Neural progenitor cell (in vitro differentiated cells): ENCODE measurements at regions not wholly inside any gene's neighbourhood (a gene's known extent, or its start where the extent isn't known, plus 50 kb on each side); places are given as distances from the start of the nearest gene placed in this dataset.

Source experiments
- EZH2 ChIP-seq: fragments of 200-600 bp; sonication (generic); IDR thresholded peaks from 2 replicates; pipeline ENCODE4 v1.6.1; 2017; ENCODE audit warnings: antibody characterized with exemption, mild to moderate bottlenecking, moderate library complexity
- EZH2phosphoT487 ChIP-seq: fragments of 200-600 bp; sonication (generic); IDR thresholded peaks from 2 replicates; pipeline ENCODE4 v1.6.1; 2017; ENCODE audit warnings: antibody characterized with exemption
- TF ChIP-seq, protein P1 (sequence below): fragments of 200-600 bp; sonication (generic); IDR thresholded peaks from 2 replicates; pipeline ENCODE4 v1.5.1; 2017; ENCODE audit warnings: antibody characterized with exemption, mild to moderate bottlenecking

GRCh38 chr2:106322281-106322680 lies 128.2 kb upstream of the UXS1 start:
- TF ChIP-seq, protein P1, sequence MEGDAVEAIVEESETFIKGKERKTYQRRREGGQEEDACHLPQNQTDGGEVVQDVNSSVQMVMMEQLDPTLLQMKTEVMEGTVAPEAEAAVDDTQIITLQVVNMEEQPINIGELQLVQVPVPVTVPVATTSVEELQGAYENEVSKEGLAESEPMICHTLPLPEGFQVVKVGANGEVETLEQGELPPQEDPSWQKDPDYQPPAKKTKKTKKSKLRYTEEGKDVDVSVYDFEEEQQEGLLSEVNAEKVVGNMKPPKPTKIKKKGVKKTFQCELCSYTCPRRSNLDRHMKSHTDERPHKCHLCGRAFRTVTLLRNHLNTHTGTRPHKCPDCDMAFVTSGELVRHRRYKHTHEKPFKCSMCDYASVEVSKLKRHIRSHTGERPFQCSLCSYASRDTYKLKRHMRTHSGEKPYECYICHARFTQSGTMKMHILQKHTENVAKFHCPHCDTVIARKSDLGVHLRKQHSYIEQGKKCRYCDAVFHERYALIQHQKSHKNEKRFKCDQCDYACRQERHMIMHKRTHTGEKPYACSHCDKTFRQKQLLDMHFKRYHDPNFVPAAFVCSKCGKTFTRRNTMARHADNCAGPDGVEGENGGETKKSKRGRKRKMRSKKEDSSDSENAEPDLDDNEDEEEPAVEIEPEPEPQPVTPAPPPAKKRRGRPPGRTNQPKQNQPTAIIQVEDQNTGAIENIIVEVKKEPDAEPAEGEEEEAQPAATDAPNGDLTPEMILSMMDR, result no peak
- TF ChIP-seq EZH2, result no peak
- TF ChIP-seq EZH2phosphoT487, result no peak
